GM18507 (cell line): ENCODE measurements at regions not wholly inside any gene's neighbourhood (a gene's known extent, or its start where the extent isn't known, plus 50 kb on each side); places are given as distances from the start of the nearest gene placed in this dataset.
A peak's percentile ranks its signal among the peaks of the same experiment; 100 is the strongest.

Experiments used
- DNase-seq: peaks from one replicate; pipeline ENCODE4 v3.0.0; 2011; ENCODE audit warnings: low read depth; ENCODE audit not compliant: insufficient read length; ENCODE audit errors: extremely low spot score
- FAIRE-seq: peaks from 2 replicates; lab custom pipeline; 2011; peaks lifted over from hg19 to GRCh38; lab: Jason Lieb, UNC

DNA sequence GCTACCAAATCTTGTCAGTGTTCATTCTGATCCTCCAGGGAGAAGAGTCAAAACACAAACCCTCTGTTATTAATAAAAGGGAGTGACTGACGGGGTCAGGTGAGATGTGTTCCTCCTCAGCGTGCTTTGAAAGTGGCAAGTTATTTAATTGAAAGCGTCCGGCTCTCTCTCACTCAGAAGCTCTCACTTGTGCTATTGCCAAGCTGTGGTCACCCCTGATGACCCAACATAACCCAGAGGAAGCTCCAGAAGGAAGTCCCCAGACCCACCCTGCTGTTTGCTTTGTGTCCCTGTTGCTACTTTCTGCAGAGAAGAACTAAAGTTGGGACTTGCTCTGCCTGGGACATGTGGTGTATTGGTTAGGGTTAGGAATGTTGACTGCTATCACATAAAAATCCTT lies 235.6 kb downstream of the EDEM1 start:
- FAIRE-seq (no peak), DNase-seq (no peak)

DNA sequence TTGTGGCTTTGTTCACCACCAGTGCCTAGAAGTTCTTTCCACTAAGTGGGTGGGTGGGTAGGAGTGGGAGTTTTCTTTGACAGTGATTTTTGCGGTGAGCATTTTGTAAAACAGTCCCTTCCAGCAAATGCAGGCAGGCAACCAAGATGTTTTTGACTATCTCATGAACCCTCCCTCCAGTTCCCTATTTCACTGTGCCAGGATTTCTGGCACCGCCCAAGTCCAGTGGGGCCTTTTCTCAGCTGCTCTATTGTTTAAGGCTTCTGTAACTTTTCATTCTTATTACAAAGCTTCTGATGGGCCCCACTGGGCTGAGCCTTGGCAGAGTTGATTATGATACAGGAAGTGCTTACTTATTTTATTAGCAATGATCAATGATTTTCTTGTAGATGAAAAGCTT lies 236.0 kb downstream of the EDEM1 start:
- DNase-seq: no peak
- FAIRE-seq: no peak

DNA sequence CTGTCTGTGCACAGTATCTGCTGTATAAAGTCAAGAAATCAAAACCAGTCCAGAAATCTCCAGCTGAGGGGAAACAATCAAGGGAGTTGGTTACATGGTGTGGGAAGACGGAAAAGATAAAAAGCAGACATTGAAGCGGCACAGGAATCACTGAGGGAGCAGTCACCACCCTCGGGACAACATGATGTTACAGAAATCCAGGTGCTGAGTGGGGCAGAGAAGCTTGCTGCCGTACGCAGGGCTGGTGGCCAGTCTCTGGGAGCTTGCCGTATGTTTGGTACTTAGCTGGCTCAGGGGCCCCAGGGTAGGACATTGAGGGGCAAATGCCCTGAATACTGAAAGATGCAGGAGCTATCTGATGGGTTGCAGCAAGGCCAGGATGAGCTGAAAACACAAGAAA lies 237.9 kb downstream of the EDEM1 start:
- no peak for DNase-seq
- FAIRE-seq: no peak

DNA sequence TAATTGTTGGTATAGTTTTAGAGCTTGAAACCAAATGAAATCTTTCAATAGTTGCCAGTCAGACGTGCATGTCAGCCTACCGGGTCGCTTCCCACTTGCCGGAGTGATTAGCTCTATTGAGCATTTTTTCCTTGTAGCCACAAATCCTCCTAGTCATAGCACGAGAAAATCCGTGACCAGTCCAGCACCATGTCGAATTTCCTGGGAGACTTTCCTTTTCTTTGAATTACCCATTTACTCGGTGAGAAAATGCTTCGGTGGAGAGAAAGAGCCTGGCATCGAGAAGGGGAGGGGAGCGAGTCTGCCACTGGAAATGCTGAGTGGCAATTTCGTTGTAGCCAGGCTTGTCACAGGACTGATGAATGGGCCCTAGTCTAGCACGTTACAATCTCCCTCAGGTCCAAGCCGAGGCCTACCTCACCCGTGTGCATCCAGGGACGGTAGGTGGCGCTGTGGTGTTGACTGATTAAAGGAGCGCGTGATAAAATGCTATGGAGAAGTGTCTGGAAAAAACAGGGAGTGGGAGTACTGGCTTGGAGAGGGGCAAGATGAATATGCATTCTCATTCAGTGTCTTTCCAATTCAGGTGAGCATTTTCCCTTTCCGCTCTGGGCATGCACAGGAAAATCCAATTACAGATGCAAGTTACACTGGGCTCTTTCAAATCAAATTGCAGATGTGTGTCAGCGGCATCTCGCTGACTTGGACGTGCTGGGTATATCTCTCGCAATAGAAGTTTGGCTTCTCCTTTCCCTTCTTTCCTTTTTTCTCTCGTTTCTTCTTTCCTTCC lies 238.8 kb downstream of the EDEM1 start:
- FAIRE-seq: peak; percentile 88
- peak; percentile 28 for DNase-seq

DNA sequence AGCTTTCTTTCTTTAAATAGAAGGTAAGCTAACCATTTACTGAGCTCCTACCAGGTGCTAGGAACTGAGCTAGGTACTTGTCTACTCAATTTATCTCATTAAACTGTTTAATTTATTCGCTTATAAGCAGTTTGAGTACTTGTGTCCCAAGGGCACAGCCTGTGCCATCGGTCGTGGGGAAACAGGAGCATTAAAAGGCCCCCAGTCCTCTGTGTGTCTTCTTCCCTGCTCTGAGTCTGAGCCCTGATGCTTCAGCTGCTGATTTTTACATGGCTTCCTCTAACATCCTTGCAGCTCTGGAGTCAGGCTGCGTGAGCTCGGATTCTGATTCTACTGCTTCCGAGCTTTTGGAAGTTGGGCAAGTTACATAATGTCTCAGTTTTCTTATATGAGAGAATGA lies 239.5 kb downstream of the EDEM1 start:
- FAIRE-seq (no peak), DNase-seq (no peak)

DNA sequence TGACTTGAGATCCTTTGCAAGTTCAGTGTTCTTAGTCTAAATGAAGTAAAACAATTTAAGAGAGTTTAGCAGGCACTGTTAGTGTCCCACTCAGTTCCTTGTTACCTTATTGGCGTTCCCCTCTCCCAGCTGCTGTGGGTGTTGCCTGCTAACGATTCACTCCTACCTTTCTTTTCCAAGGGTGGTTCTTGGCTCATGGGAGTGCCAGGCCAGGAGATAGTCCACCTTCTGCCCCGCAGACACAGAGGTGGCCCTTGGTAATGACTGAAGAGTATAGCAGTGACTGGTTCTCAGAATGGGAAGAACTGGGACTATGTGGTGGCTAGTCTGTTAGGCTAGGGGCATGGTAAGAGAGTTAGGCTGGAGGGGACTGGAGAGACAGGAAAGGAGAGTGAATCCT lies 240.4 kb downstream of the EDEM1 start:
- FAIRE-seq (no peak), DNase-seq (no peak)

DNA sequence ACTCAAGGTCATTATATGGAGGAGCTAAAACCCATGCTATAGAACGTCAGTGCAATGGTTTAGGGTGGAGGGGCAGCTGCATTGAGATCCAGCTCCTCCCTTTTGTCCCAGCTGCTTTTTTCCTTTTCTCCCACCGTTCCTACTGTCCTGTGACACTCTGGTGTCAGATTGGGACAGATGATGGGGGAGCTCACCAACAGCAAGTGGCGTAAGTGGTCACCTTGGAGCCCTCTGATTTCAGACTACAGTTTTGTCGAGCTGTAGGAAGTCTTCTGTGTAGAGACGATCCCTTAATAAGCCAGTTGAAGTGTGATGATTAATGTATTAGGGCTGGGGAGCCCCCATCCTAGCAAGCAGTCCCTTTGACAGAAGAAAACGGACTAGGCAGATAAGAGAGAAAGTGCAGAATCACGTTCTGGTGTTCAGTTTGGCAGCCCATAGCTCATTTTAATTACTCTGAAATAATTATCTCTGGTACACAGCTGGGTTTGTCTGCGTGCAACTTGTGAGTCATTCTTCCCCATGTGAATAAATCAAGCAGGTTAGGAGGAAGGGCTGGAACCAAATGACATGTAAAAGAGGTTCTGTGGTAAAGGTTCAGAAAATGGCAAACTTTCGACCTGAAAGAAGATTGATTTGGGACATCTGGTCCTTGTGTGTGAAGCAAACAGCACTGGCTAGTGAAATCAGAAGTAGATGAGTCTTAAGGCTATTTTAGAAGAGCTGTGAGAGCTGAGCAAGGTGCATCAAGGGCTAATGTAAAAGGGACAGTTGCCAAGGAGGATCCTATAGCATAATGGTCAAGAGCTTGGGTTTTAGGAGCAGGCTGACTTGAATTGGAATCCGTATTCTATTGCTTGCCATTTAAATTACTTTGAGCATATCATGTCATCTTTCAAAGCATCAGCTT lies 241.4 kb downstream of the EDEM1 start:
- DNase-seq: peak; percentile 7

DNA sequence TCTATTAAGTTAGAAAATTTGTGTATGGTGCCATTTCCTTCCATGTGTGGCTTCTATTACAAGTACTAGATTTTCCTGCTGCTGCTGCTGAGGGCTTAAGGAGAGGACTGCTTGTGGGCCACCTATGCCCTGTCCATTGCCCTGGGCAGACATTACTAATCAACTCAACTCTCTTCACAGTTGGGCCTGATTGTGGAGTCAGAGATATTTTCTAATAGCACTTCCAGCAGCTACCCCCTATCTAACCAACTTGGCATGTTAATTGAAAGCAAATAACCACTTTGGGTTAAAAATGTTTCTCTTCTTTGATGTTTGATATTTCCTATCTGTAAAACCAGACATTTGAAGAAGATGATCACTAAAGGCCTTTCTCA lies 242.0 kb downstream of the EDEM1 start:
- FAIRE-seq (no peak), DNase-seq (no peak)

More for the DNA sequence above, 241.4 kb downstream of the EDEM1 start:
- FAIRE-seq: peak; percentile 75

DNA sequence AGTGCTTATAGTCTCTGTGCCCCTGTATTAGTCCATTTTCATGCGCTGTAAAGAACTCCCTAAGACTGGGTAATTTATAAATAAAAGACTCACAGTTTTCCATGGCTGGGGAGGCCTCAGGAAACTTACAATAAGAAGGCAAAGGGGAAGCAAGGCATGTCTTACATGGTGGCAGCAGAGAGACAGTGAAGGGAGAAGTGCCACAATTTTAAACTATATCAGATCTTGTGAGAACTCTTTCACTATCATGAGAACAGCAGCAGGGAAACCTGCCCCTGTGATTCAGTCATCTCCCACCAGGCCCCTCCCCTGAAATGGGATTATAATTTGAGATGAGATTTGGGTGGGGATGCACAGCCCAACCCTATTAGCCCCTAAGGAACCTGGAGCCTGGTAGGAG lies 243.2 kb downstream of the EDEM1 start:
- DNase-seq (no peak), FAIRE-seq (no peak)

DNA sequence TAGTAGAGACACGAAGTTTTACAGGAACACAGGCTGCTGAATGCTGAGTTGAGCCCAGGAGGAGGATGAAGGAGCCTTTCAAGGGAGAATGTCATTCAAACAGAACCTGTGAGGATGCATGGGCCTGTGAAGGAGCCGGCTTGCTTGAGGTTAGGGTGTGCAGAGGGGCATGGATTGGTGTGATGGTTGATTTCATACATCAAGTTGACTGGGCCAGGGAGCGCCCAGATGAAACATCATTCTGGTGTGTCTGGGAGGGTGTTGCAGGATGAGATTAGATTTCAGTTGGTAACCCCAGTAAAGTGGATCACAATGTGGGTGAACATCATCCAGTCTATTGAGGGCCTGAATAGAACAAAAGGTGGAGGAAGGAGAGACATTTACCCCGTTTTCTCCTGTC lies 243.6 kb downstream of the EDEM1 start:
- DNase-seq (no peak), FAIRE-seq (no peak)

DNA sequence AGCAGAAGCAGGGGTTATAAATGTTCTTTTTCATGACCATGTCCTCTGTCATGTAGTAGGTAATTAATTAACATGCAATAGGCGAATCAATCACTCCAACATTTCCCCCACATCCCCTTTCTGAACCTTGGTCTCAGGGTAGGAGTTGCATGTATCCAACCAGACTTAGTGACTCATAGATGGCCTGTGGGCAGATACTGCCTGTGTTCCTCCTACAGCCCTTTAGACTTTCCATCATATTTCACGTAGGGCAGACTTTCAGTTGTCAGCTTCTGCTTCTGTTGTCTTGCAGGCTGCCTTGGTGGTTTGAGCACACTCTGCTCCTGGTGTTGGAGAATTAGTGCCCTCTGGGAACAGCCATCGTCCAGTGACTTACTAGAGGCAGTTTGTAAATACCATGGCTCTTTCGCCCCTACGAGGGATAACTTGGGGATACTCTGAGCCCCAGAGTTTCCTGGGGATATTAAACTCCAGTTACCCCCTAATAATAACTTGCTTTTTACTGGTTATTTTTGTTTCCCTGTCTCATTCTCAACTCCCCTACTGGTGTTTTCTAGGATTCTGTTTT lies 244.4 kb downstream of the EDEM1 start:
- no peak for FAIRE-seq

DNA sequence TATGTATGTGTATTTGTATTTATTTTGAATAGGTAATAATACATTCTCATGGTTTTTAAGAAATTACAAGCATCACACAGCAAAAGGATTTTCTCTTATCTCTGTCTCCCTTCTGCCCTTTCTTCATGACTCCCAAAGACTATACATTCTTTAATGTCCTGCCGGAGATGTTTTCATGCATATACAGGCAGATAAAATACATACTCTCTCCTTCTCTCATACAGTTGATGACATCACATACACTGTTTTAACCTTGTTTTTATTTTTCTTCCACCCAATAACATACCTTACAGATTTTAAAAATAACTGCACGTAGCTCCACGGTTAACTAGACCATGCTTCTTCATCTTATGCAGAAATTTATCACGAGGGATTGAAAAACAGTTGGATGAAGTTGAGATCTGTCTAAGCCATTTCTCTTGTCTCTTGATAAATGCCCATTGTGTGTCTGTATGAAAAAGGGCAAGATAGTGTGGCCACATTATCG lies 249.8 kb downstream of the EDEM1 start:
- no peak for FAIRE-seq
- DNase-seq: no peak

More for the DNA sequence above, 244.4 kb downstream of the EDEM1 start:
- no peak for DNase-seq

DNA sequence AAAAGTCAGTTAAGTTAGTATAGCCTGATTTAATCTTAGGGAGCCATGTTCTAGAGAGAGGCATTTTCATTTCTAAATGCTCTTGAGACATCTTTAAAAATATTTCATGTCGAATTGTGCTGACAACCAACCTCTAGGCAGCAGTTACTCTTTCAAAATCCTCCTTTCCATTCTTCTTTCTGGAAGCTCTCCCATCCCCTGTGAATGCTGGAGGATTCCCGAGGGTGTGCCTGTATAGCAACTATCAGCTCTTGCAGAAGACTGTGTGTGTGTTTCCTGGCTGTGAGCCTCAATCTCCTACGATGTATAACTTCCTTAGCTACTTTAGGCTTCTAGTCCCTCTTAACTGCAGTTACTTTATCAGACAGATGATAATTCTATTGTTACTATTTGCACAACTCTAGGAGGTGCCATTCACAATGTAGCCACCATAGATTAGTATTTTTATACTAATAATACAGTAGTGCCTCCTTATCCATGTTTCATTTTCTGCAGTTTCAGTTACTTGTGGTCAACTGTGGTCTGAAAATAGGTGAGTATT lies 250.3 kb downstream of the EDEM1 start:
- FAIRE-seq: no peak
- DNase-seq: no peak

DNA sequence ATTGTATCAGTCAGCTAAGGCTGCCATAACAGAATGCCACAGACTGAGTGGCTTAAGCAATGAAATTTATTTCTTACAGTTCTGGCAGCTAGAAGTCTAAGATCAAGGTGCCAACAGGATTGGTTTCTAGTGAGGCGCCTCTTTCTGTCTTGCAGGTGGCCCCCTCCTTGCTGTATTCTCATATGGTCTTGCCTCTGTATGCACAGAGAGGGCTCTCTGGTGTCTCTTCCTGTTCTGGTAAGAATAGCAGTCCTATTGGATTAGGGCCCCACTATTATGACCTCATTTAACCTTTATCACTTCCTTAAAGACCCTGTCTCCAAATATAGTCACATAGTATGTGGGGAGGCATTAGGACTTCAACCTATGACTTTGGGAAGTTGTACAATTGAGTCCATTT lies 253.9 kb downstream of the EDEM1 start:
- no peak for DNase-seq
- FAIRE-seq: no peak

DNA sequence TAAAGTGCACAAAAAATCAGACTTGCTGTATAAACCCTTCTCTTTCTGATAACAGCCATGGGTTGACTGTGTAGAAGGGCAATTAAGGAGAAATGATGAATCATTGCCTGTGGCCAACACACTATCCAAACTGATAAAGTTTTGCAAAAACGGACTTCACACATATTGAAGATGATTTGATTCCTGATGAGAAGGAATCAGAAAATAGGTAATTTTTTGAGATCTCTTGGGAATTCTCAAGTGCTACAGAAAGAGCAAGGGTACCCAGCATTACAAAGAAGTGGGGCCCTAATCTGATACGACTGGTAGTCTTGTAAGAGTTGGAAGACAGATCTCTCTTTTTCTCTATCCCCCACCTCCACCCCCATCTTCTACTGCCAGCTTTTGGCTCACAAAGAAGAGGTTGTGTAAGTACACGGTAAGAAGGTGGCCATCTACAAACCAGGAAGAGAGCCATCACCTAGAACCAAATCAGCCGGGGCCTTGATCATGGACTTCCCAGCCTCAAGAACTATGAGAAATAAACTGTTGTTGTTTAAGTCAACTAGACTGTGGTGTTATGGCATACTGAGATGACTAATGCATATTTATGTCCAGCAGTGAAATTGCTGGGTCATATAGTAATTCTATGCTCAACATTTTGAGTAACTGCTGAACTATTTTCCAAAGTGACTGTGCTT lies 254.7 kb downstream of the EDEM1 start:
- no peak for FAIRE-seq
- no peak for DNase-seq

DNA sequence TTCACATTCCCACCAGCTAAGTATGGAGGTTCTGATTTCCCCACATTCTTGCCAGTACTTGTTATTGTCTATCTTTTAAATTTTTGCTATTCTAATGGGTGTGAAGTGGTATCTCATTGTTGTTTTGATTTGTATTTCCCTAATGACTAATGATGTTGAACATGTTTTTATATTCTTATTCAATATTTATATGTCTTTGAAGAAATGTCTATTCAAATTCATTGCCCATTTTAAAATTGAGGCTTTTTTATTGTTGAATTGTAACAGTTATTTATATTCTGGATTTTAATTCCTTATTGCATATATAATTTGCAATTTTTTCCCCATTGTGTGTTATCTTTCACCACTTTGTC lies 255.3 kb downstream of the EDEM1 start:
- DNase-seq (no peak), FAIRE-seq (no peak)

DNA sequence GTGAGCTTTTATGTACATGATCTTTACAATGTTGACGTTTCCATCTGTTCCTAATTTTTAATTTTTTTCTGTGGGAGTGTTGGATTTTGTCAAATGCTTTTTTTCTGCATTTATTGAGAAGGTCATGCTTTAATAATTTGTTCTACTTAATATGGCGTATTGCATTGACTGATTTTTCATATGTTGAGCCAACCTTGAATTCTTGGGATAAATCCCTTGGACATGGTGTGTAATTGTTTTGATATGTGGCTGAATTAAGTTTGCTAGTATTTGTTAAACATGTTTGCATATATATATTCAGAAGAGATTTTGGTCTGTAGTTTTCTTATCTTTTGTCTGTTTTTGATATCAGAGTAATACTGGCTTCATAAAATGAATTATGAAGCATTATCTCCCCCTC lies 256.7 kb downstream of the EDEM1 start:
- DNase-seq (no peak), FAIRE-seq (no peak)

DNA sequence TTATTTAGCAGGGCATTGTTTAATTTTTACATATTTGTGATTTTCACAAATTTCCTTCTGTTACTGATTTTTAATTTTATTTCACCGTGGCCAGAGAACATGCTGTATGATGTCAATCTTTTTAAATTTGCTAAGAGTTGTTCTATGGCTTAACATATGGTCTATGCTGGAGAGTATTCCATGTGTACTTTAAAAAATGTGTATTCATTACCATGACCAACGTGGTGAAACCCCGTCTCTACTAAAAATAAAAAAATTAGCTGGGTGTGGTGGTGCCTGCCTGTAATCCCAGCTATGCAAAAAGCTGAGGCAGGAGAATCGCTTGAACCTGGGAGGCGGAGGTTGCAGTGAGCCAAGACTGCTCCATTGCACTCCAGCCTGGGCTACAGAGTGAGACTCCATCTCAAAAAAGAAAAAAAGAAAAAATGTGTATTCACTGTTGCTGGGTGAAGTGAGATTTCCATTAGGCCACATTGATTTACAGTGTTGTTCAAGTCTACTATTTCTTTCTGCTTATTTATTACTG lies 258.2 kb downstream of the EDEM1 start:
- FAIRE-seq (no peak), DNase-seq (no peak)

DNA sequence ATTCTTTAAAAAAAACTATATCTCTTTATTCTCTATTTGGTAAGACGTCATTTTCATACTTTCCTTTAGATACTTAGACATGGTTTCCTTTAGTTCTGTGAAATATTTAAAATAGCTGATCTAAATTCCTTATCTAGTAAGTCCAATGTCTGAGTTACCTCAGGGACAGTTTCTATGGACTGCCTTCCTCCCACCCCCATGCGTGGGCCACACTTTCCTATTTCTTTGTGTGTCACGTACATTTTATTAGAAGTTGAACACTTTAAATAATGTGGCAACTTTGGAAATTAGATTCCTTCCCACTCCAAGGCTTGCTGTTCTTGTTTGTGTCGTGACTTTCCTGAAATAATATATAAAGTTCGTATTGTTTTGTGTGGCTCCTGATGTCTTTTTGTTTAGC lies 260.7 kb downstream of the EDEM1 start:
- FAIRE-seq (no peak), DNase-seq (no peak)
